NOMO-1 (cell line): ENCODE measurements at regions not wholly inside any gene's neighbourhood (a gene's known extent, or its start where the extent isn't known, plus 50 kb on each side); places are given as distances from the start of the nearest gene placed in this dataset.

Source experiments
- DNase-seq, 2 experiments: peaks; one replicate each; lab custom pipeline; 2025; ENCODE audit not compliant: unreplicated experiment in 2 of 2; lab: John Stamatoyannopoulos, UW

- no peak for DNase-seq
These were observed 319.7 kb upstream of the WWC1 start for GRCh38 chr5:167971706-167972105.

GRCh38 chr5:167973126-167973525, 318.3 kb upstream of the WWC1 start:
- no peak for DNase-seq

DNA sequence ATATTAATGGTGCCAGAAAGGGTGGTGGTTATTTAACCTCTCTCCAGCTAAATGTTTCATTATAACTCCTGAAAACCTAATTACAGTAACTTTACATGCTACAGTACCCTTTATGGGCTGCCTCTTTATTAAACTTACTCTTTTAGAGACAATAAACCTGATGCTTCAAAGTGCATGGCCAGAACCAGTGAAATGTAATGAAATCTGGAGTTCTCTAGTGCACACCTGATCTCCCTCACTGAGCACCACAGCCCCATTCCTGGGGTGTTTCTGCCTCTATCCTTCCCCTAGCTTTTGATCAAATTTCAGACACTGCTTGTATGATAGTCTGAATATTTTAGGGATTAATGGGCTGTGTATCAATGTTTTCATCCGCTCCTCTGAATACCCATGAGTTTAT, 306.5 kb upstream of the WWC1 start:
- DNase-seq: no peak

- DNase-seq: no peak
These were observed 306.1 kb upstream of the WWC1 start for GRCh38 chr5:167985373-167985772.

DNA sequence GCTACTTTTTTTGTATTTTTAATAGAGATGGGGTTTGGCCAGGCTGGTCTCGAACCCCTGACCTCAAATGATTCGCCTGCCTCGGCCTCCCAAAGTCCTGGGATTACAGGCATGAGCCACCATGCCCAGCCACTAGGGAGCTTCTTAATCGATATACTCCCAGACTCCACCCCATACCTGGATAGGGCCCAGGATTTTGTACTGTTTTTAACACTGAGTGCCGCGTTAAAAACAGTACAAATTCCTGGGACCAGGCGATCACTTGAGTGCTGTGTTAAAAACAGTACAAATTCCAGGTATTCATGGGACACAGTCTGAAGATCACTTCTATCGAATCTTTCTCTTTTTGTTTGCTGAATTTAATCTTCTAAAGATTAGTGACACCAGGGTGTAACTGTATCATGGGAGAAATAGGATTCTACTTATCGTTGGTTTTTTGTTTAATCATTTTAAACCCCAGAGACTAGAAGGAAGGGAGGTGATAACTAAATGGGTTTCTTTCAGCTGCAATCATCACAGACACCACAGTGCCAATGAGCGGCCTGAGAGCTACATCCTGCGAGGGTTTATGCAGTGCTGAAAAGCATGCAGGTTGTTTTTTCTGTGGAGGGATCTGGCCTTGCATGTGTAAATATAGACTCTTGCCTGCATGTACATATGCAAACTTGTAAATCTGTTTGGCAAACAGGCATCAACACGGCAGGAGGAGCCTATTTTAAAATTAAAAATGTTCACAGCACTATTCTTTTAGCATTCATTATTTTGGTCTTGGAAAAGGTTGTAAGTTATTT, 303.8 kb upstream of the WWC1 start:
- DNase-seq: no peak

DNA sequence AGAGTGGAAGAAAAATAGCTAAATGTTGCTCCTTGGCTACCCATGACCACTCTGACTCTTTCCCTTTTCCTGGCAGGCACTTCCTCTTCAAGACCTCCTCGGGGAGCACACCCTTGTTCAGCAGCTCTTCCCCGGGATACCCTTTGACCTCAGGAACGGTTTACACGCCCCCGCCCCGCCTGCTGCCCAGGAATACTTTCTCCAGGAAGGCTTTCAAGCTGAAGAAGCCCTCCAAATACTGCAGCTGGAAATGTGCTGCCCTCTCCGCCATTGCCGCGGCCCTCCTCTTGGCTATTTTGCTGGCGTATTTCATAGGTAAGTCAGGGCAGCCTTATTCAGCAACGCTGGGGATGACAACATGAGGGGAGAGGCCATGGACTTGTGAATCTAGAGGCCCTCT, 298.6 kb upstream of the WWC1 start:
- DNase-seq: no peak

DNA sequence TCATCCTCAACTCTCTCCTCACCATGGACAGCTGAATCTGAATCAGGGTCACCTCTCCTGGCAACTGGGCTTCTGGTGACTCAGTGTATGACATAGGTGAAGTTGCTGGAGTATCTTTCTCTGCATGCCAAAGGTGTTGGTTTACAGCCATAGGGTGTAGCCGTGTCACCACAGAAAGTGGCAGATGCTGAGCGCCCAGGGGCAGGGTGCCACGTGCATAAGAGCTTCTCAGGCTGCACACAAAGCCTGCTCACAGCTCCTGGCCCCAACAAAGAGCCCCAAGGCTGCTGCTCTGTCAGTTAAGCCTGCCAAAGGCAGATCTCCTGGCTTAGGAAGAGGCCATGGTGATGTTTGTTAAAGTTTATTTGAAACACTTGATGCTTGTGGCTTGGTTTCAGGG, 297.7 kb upstream of the WWC1 start:
- no peak for DNase-seq

DNA sequence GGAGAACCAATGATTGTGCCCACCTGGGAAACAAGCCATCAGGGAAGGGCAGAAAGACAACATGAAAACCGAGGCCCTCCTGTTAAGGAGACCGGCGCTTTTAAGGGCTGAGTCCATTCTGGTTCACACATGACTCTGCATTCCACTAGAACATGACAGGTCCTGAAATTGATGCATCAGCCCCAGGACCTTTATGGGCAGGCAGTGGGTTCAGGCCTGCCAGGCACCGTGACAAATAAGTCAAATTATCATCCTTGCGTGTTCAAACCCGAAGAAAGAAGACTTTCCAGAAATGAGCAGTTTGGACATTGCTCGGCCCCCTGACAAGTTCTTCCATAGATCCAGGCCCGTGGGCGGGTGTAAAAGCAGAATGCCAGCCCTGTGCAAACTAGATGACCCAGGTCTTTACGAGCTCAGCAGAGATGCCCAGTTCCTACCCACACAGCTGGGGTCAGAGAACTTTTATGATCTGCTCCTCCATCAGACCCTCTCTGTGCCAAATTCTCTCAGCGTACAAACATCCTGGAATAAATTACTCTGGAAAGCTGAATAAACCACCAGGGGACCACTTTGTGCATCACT, 295.5 kb upstream of the WWC1 start:
- DNase-seq: no peak

GRCh38 chr5:167998148-167998767, 293.2 kb upstream of the WWC1 start:
- DNase-seq: no peak

GRCh38 chr5:167999182-167999581, 292.3 kb upstream of the WWC1 start:
- no peak for DNase-seq

- no peak for DNase-seq
These were observed 290.1 kb upstream of the WWC1 start for GRCh38 chr5:168001318-168001717.

DNA sequence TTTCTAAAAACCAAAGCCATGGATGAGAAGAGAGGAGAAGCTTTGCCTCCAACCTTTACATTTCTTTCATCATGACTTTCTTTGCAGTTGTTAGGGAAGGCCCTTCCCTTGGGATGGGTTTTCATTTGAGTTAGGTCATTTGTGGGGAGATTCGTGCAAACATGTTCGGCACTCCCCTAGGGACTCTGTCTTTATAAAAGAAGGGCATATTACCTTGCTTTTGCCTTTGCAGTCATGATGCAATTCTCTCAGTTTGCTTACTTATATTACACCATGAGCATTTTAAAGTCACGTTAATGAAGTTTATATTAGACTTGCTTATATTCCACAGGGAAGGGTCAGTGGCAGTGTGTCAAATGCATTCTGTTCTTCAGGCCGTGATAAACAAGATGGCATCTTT, 289.3 kb upstream of the WWC1 start:
- no peak for DNase-seq

- no peak for DNase-seq
These were observed 286.4 kb upstream of the WWC1 start for GRCh38 chr5:168005093-168005492.

- no peak for DNase-seq
These were observed 285.5 kb upstream of the WWC1 start for GRCh38 chr5:168005936-168006335.

- no peak for DNase-seq
These were observed 284.9 kb upstream of the WWC1 start for GRCh38 chr5:168006456-168007130.

DNA sequence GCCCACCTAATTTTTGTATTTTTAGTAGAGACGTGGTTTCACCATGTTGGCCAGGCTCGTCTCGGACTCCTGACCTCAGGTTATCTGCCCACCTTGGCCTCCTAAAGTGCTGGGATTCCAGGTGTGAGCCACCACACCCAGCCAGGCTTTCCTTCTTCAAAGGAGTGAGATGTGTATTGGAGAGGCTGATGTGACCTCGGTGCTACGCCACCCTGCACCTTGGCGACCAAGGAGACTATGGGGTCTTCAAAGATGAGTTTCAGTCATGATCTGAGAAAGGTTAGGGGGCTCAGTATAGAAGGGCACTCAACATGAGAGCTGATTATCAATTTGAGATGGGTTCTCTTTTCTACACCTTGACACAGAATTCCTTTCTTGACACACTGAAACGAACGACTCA, 284.2 kb upstream of the WWC1 start:
- no peak for DNase-seq

DNA sequence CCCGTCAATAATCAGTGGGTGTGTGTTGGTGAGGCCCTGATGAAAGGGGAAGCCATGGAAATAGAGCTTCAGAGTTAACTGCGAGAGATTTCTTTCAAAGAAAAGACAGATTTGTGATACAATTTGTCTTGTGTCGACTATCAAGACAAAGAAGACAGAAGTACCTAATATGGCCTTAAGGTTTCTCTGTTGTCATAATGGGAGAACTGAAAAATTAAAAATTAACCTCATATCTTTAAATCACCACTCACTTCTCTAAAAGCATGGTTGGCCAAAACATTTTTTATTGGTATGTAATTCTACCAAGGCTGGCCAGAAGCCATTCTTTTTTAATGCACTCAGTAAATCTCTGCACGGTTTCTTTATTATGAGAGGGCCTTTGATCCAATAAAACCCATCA, 282.9 kb upstream of the WWC1 start:
- no peak for DNase-seq

DNA sequence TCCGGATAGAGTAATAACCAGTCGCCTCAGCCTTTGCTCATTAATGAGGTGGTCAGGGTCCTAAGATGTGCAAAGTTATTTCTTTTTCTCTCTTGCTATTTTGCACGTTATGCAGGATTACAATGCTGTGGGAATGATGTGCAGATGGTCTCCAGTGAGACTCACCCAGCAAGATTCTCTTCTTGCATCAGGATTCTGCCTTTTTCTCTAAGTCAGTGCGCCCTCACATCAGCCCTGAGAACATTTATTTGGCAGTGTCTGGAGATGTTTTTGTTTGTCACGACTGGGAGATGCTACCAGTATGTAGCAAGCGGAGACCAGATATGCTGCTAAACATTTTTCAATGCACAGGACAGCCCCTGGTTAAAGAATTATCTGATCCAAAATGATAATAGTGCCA, 280.3 kb upstream of the WWC1 start:
- DNase-seq: no peak

DNA sequence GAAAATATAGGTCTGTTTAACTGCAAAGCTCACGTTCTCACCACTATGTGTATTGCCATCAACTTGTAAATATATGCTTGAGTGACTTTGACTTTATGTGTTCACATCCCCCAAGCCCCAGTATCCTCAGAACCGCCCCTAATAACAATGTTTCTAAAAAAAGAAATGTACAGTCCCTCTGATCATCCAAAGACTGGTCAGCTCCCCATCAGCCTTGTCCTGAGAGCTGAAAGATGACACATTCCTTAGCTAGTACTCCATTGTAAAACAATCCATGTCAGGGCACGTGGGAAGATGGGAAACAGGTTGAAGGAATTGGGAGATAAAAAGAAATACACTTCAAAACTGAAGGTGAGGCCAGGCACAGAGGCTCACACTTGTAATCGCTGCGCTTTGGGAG, 279.4 kb upstream of the WWC1 start:
- no peak for DNase-seq

DNA sequence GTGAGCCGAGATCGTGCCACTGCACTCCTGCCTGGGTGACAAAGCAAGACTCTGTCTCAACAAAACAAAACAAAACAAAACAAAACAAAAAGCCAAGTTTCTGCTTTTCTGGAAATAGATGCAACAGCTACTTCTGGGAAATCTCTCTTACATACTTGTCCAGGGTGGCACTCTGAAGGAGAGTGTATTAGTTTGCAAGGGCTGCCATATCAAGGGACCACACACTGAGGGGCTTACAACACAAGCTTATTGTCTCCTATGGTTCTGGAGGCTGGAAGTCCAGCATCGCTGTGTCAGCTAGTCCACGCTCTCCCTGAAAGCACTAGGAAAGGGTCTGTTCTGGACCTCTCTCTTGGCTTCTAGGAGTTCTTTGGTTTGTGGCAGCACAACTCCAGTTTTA, 277.9 kb upstream of the WWC1 start:
- no peak for DNase-seq

GRCh38 chr5:168014433-168015123, 276.9 kb upstream of the WWC1 start:
- no peak for DNase-seq
